Right lobe of liver (tissue), 6 donors: ENCODE measurements at regions not wholly inside any gene's neighbourhood (a gene's known extent, or its start where the extent isn't known, plus 50 kb on each side); places are given as distances from the start of the nearest gene placed in this dataset.
"Not testable (repeated sequence)": the region's sequence is repeated elsewhere in the genome, so short reads cannot be mapped to it uniquely, and the experiment has no call there.

Source experiments
- ATAC-seq, 4 donors: fragments of 200-7000 bp; cut with Tn5 transposase; one replicate each; pipeline ENCODE4 v1.9.1; 2020; ENCODE audit warnings: mild to moderate bottlenecking in 4 of 4, moderate library complexity in 4 of 4
- DNase-seq, 3 donors: peaks; one replicate each; pipeline ENCODE4 v3.0.0-alpha.2; 2020
- H3K27ac ChIP-seq, 3 donors: fragments of 200-600 bp; one replicate each; pipeline ENCODE4 v1.8.0; 2022
- H3K27me3 ChIP-seq, 2 donors: fragments of 200-600 bp; one replicate each; pipeline ENCODE4 v1.8.0; 2022
- H3K36me3 ChIP-seq, 4 donors: fragments of 200-600 bp; sonication (generic) in 1 of 4; one replicate each; pipeline versions ENCODE4 v1.5.1 to v1.8.0; 2017 to 2022; ENCODE audit warnings: control low read depth in 1 of 4
- H3K4me1 ChIP-seq, 4 donors: fragments of 200-600 bp; sonication (generic) in 1 of 4; one replicate each; pipeline versions ENCODE4 v1.5.1 to v1.8.0; 2017 to 2022; ENCODE audit warnings: control low read depth in 1 of 4
- H3K4me3 ChIP-seq, 3 donors: fragments of 200-600 bp; one replicate each; pipeline ENCODE4 v1.8.0; 2022
- H3K9me3 ChIP-seq, 4 donors: fragments of 200-600 bp; sonication (generic) in 1 of 4; one replicate each; pipeline versions ENCODE4 v1.5.1 to v1.8.0; 2017 to 2022; ENCODE audit warnings: control low read depth in 1 of 4
- CTCF ChIP-seq, 4 donors: fragments of 200-600 bp in 3 of 4; fragments of 450-650 bp in 1 of 4; IDR thresholded peaks; one replicate each; pipeline versions ENCODE4 v1.5.1 to v1.8.0; 2016 to 2022; ENCODE audit warnings: antibody characterized with exemption in 4 of 4, mild to moderate bottlenecking in 2 of 4
- POLR2A ChIP-seq: fragments of 450-650 bp; IDR thresholded peaks from one replicate; pipeline ENCODE4 v1.6.1; 2017; ENCODE audit warnings: antibody characterized with exemption, mild to moderate bottlenecking
- WGBS: methylation state at CpG from one replicate; pipeline ENCODE4 v1.1.6; 2018; ENCODE audit warnings: low coverage, low lambda C conversion rate; ENCODE audit not compliant: insufficient coverage; ENCODE audit errors: missing lambda C conversion rate; 5-methylcytosine and 5-hydroxymethylcytosine counted together
- intact Hi-C, 2 donors: fragments of 100-400 bp; cut with DNase I; formaldehyde crosslinking; loops; one replicate each; pipeline versions ENCODE4 v1.11.2 to v1.14.1; 2022
- donor health status: DM: no; HTN: yes; CAD: no.
- donor health status: DM: no; HTN: no; CAD: no.
- donor health status: DM: no; HTN: no; CAD: no.
- donor health status: DM: no; HTN: yes; CAD: no.
- donor health status: DM: no; HTN: yes; CAD: no.

- no peak for ATAC-seq
Measured at GRCh38 chr22:27253108-27253902, 548.3 kb downstream of the MN1 start.

DNA sequence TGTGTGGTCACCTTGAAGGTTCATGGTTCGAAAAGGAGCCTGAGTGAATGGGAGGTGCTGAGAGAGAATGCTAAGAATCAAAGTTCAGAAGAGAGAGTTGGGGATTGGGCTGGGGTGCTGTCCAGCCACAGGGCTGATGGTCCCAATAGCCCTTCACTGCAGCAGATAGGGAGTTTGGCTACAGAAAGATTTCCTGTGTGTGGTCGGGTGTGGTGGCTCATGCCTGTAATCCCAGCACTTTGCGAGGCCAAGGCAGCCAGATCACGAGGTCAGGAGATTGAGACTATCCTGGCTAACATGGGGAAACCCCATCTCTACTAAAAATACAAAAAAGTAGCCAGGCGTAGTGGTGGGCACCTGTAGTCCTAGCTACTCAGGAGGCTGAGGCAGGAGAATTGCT is 547.5 kb downstream of the MN1 start:
- H3K36me3 ChIP-seq, ATAC-seq, H3K4me3 ChIP-seq, H3K9me3 ChIP-seq, H3K27me3 ChIP-seq, intact Hi-C loops, H3K27ac ChIP-seq, H3K4me1 ChIP-seq, DNase-seq: not testable (repeated sequence)
- 57% methylated on average over 2 of the region's 5 CpGs for WGBS

More at GRCh38 chr22:27253108-27253902, 548.3 kb downstream of the MN1 start:
- no peak for DNase-seq
- H3K36me3 ChIP-seq, result no peaks in the 10 kb centered on the region
- no peaks in the 10 kb centered on the region for H3K9me3 ChIP-seq
- 41% methylated on average over 8 of the region's 9 CpGs for WGBS
- no peak overlapping the region for H3K4me3 ChIP-seq
- no peak overlapping the region for H3K27ac ChIP-seq
- intact Hi-C loops, result no loop called here
- no peaks in the 10 kb centered on the region for H3K27me3 ChIP-seq
- no peaks in the 10 kb centered on the region for H3K4me1 ChIP-seq
- TF ChIP-seq CTCF (IDR thresholded peaks at IDR 0.05), result no peak
- no peak for TF ChIP-seq POLR2A

DNA sequence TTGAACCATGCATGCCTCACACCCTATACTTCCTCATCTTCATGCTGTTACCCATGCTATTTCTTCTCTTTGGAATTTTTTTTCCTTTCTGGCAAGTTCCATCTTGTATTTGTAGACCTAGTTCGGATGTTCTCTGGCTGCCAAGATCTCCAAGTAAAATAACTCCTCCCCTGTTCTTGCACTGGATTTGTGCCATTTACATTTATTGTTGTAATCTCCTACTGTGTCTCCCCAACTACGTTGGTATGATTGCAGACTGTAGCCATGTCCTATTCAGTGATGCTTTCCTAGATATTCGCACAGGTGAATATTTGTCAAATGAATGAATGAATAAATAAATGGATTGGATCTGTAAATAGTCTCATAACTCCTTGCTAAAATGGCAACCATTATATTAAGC is 546.0 kb downstream of the MN1 start:
- intact Hi-C loops, result no loop called here
- Histone ChIP-seq H3K27ac (no peak overlapping the region), H3K4me3 (no peak overlapping the region), H3K27me3 (no peaks in the 10 kb centered on the region), H3K9me3 (no peaks in the 10 kb centered on the region), H3K36me3 (no peaks in the 10 kb centered on the region), H3K4me1 (no peaks in the 10 kb centered on the region)
- no peak for ATAC-seq
- TF ChIP-seq CTCF (IDR thresholded peaks at IDR 0.05), result no peak
- no peak for TF ChIP-seq POLR2A
- WGBS, result 53% methylated on average over 3 of the region's 3 CpGs
- no peak for DNase-seq

DNA sequence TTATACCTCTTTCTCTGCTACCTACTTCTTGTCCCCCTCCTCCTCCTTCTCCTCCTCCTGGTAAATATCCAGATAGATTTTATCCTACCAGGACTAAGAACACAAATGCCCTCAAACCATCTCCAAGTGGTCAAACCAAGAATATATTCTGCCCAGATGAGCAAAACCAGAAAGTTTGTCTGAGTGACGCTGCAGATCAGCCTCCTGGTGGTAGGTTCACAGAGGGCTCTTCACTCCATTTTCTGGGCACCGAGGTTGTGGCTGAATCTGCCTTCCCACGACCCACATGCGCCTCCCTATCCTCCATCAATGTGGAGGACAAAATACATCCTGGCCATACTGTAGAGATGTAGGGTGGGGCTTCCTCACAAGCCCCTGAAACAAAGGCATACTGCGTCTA is 543.6 kb downstream of the MN1 start:
- no peaks in the 10 kb centered on the region for H3K36me3 ChIP-seq
- H3K4me1 ChIP-seq, result no peaks in the 10 kb centered on the region
- H3K27ac ChIP-seq, result no peak overlapping the region
- TF ChIP-seq CTCF (IDR thresholded peaks at IDR 0.05) (no peak), POLR2A (no peak)
- intact Hi-C loops, result no loop called here
- 46% methylated on average over 4 of the region's 5 CpGs for WGBS
- DNase-seq (no peak), ATAC-seq (no peak)
- H3K4me3 ChIP-seq, result no peak overlapping the region
- no peaks in the 10 kb centered on the region for H3K9me3 ChIP-seq
- H3K27me3 ChIP-seq, result no peaks in the 10 kb centered on the region

DNA sequence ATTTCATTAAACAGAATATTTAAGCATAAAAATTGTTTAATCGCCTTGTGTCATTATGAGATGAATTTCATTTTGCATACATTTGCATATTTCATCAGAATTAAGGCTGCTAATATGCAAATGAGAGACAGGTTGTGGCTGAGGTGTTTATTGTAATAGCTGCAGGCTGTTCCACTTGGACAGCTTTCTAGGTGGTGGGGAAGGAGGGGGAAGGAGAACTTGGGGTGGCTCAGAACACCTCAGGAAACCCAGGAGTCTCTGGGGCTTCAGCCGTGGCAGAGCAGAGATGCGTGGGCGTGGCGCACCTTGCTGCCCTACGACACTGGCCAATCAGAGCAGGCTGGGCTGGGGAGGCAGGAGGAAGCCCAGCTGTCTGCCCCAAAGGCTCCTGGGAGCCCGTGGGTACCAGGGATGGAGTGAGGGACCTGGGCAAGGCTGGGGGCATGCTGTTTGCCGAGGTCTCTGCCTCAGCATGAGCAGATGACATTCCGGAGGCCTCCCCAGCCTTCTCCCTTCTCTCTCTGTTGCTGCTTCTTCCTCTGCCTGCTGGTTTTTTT is 542.9 kb downstream of the MN1 start:
- 56% methylated on average over 1 of the region's 9 CpGs for WGBS

More for the DNA sequence above, 542.9 kb downstream of the MN1 start:
- Histone ChIP-seq H3K36me3 (no peaks in the 10 kb centered on the region), H3K9me3 (no peaks in the 10 kb centered on the region), H3K27me3 (no peaks in the 10 kb centered on the region), H3K27ac (no peak overlapping the region), H3K4me1 (no peaks in the 10 kb centered on the region), H3K4me3 (no peak overlapping the region)
- ATAC-seq, result peak in 1 of 4 donors; percentile 41
- no peak for DNase-seq
- intact Hi-C loops, result no loop called here
- TF ChIP-seq CTCF (IDR thresholded peaks at IDR 0.05) (no peak), POLR2A (no peak)
